Smooth muscle cell (in vitro differentiated cells): ENCODE measurements at regions not wholly inside any gene's neighbourhood (a gene's known extent, or its start where the extent isn't known, plus 50 kb on each side); places are given as distances from the start of the nearest gene placed in this dataset.

Experiments
- DNase-seq: peaks from one replicate; lab custom pipeline; 2025; ENCODE audit not compliant: unreplicated experiment; lab: John Stamatoyannopoulos, UW
- H2AFZ ChIP-seq: fragments of 200-600 bp; sonication (generic); 2 replicates; pipeline ENCODE4 v1.6.0; 2016; ENCODE audit warnings: antibody characterized with exemption, low read depth, mild to moderate bottlenecking
- H3F3A ChIP-seq: fragments of 200-600 bp; sonication (generic); 2 replicates; pipeline ENCODE4 v1.6.0; 2017; ENCODE audit warnings: antibody characterized with exemption, low read depth
- H3K27ac ChIP-seq: fragments of 200-600 bp; sonication (generic); 2 replicates; pipeline ENCODE4 v1.5.1; 2016; ENCODE audit warnings: low read depth, mild to moderate bottlenecking
- H3K27me3 ChIP-seq: fragments of 200-600 bp; sonication (generic); 2 replicates; pipeline ENCODE4 v1.6.1; 2016; ENCODE audit warnings: low read depth, mild to moderate bottlenecking
- H3K36me3 ChIP-seq: fragments of 200-600 bp; sonication (generic); 2 replicates; pipeline ENCODE4 v1.5.1; 2016; ENCODE audit warnings: low read depth
- H3K4me1 ChIP-seq: fragments of 200-600 bp; sonication (generic); 2 replicates; pipeline ENCODE4 v1.5.1; 2016; ENCODE audit warnings: low read depth
- H3K4me2 ChIP-seq: fragments of 200-600 bp; sonication (generic); 2 replicates; pipeline ENCODE4 v1.6.0; 2016; ENCODE audit warnings: mild to moderate bottlenecking
- H3K4me3 ChIP-seq: fragments of 200-600 bp; sonication (generic); 2 replicates; pipeline ENCODE4 v1.5.1; 2016; ENCODE audit warnings: mild to moderate bottlenecking
- H3K79me2 ChIP-seq: fragments of 200-600 bp; sonication (generic); 2 replicates; pipeline ENCODE4 v1.6.0; 2016; ENCODE audit warnings: low read depth, mild to moderate bottlenecking
- H3K9ac ChIP-seq: fragments of 200-600 bp; sonication (generic); 2 replicates; pipeline ENCODE4 v1.6.0; 2016; ENCODE audit warnings: low read depth
- H3K9me3 ChIP-seq: fragments of 200-600 bp; sonication (generic); replicated peaks from 2 replicates; pipeline ENCODE4 v1.5.1; 2016; ENCODE audit warnings: low read depth
- H4K20me1 ChIP-seq: fragments of 200-600 bp; sonication (generic); 2 replicates; pipeline ENCODE4 v1.6.0; 2016; ENCODE audit warnings: low read depth
- CTCF ChIP-seq: fragments of 200-600 bp; sonication (generic); IDR thresholded peaks from 2 replicates; pipeline ENCODE4 v1.5.1; 2017; ENCODE audit warnings: borderline replicate concordance, mild to moderate bottlenecking, antibody characterized with exemption; ENCODE audit not compliant: insufficient read depth, poor library complexity, severe bottlenecking
- WGBS: methylation state at CpG from one replicate; pipeline ENCODE4 v1.1.7; 2016; ENCODE audit warnings: low lambda C conversion rate; 5-methylcytosine and 5-hydroxymethylcytosine counted together

GRCh38 chr3:101170062-101170771, 150.2 kb downstream of the IMPG2 start:
- H3K9me3 ChIP-seq = no peaks in the 10 kb centered on the region
- peaks cover 5% of the 10 kb centered on the region for H3K27me3 ChIP-seq
- H4K20me1 ChIP-seq = no peaks in the 10 kb centered on the region
- H3K4me1 ChIP-seq = no peaks in the 10 kb centered on the region
- no peaks in the 10 kb centered on the region for H3F3A ChIP-seq
- DNase-seq = no peak
- H3K4me2 ChIP-seq = no peak overlapping the region
- H3K36me3 ChIP-seq = no peaks in the 10 kb centered on the region
- H3K79me2 ChIP-seq = no peaks in the 10 kb centered on the region
- no peak overlapping the region for H3K27ac ChIP-seq
- WGBS = 79% methylated on average over 8 of the region's 8 CpGs
- no peak for TF ChIP-seq CTCF
- H3K4me3 ChIP-seq = no peak overlapping the region
- H2AFZ ChIP-seq = no peak overlapping the region
- H3K9ac ChIP-seq = no peak overlapping the region

- no peak for TF ChIP-seq CTCF
- H3K27ac ChIP-seq = no peak overlapping the region
- H3K79me2 ChIP-seq = no peaks in the 10 kb centered on the region
- DNase-seq = no peak
- no peaks in the 10 kb centered on the region for H3F3A ChIP-seq
- H3K4me3 ChIP-seq = no peak overlapping the region
- no peaks in the 10 kb centered on the region for H3K9me3 ChIP-seq
- 93% methylated on average over 3 of the region's 3 CpGs for WGBS
- H3K4me2 ChIP-seq = no peak overlapping the region
- no peaks in the 10 kb centered on the region for H4K20me1 ChIP-seq
- no peaks in the 10 kb centered on the region for H3K4me1 ChIP-seq
- no peaks in the 10 kb centered on the region for H3K36me3 ChIP-seq
- no peak overlapping the region for H3K9ac ChIP-seq
- no peak overlapping the region for H2AFZ ChIP-seq
- H3K27me3 ChIP-seq = peaks cover 5% of the 10 kb centered on the region
Observed at GRCh38 chr3:101169516-101169915, 150.9 kb downstream of the IMPG2 start.

- 95% methylated on average over 2 of the region's 2 CpGs for WGBS
- H3K4me3 ChIP-seq = no peak overlapping the region
- no peaks in the 10 kb centered on the region for H4K20me1 ChIP-seq
- H3K9me3 ChIP-seq = no peaks in the 10 kb centered on the region
- H3K9ac ChIP-seq = no peak overlapping the region
- H3K79me2 ChIP-seq = no peaks in the 10 kb centered on the region
- H3K27me3 ChIP-seq = peaks cover 5% of the 10 kb centered on the region
- no peak overlapping the region for H3K27ac ChIP-seq
- no peak overlapping the region for H2AFZ ChIP-seq
- H3K4me1 ChIP-seq = no peaks in the 10 kb centered on the region
- no peak for TF ChIP-seq CTCF
- H3K36me3 ChIP-seq = no peaks in the 10 kb centered on the region
- H3K4me2 ChIP-seq = no peak overlapping the region
- H3F3A ChIP-seq = no peaks in the 10 kb centered on the region
- DNase-seq = no peak
Observed at GRCh38 chr3:101167376-101167775, 153.0 kb downstream of the IMPG2 start.

GRCh38 chr3:101166150-101166549, 154.2 kb downstream of the IMPG2 start:
- DNase-seq = no peak
- H2AFZ ChIP-seq = no peak overlapping the region
- H3K79me2 ChIP-seq = no peaks in the 10 kb centered on the region
- no peak overlapping the region for H3K4me2 ChIP-seq
- no peaks in the 10 kb centered on the region for H4K20me1 ChIP-seq
- no peaks in the 10 kb centered on the region for H3K9me3 ChIP-seq
- H3K27me3 ChIP-seq = peaks cover 5% of the 10 kb centered on the region
- H3K9ac ChIP-seq = no peak overlapping the region
- H3F3A ChIP-seq = no peaks in the 10 kb centered on the region
- H3K27ac ChIP-seq = no peak overlapping the region
- H3K4me1 ChIP-seq = no peaks in the 10 kb centered on the region
- TF ChIP-seq CTCF = no peak
- 79% methylated on average over 2 of the region's 2 CpGs for WGBS
- no peaks in the 10 kb centered on the region for H3K36me3 ChIP-seq
- H3K4me3 ChIP-seq = no peak overlapping the region
